ENCODE measurements at regions not wholly inside any gene's neighbourhood (a gene's known extent, or its start where the extent isn't known, plus 50 kb on each side); places are given as distances from the start of the nearest gene placed in this dataset.

DNA sequence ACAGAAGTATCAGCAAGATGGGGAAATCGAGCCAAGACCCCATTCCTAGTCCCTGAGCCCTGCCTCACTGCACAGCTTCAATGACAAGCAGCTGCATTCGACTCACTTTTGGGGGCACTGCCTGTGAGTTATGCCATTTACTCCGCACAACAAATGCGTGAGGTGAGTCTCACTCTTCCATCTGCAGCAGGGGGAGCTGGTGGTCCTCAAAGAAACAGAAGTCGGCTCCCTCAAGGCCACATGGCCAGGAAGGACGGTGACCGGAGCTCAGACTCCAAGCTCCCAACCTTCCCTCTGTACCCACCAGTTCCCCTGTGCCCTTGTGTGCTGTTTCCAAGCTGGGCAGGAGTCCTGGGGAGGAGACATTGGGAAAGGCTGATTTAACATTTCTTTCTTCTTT is 127.7 kb upstream of the IQSEC1 start:
- H3K4me1 ChIP-seq: no peaks in the 10 kb centered on the region
- peaks cover 2% of the 10 kb centered on the region; the same call in 1 of the 2 replicates for H3K27me3 ChIP-seq
- peak in 1 of 2 experiments; percentile 56 for DNase-seq
- no peaks in the 10 kb centered on the region for H3K36me3 ChIP-seq
- no peak overlapping the region for H3K27ac ChIP-seq
- no peaks in the 10 kb centered on the region for H3K9me3 ChIP-seq (replicated peaks)
- H3K4me3 ChIP-seq: no peak overlapping the region

DNA sequence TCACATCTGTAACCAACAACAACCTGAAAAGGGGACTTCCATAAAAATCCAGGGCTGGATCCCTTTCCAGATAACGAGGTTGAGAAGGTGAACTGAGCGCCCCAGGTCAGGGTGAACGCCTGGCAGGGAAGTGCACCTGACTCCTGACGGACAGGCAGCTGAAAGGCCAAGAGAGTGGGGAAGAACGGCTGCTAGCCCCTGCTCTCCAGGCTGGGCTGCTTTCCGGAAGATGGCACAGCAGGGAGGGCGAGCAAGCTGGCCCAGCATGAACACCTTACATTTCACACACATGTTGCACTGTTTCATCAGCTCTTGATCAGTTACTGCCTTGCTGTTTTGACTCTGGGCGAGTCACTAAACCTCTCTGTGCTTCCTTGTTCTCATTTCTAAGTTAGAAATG is 127.2 kb upstream of the IQSEC1 start:
- no peaks in the 10 kb centered on the region for H3K4me1 ChIP-seq
- H3K9me3 ChIP-seq (replicated peaks): no peaks in the 10 kb centered on the region
- no peak for DNase-seq
- H3K36me3 ChIP-seq: no peaks in the 10 kb centered on the region
- peaks cover 2% of the 10 kb centered on the region; the same call in 1 of the 2 replicates for H3K27me3 ChIP-seq
- no peak overlapping the region for H3K27ac ChIP-seq
- no peak overlapping the region for H3K4me3 ChIP-seq

DNA sequence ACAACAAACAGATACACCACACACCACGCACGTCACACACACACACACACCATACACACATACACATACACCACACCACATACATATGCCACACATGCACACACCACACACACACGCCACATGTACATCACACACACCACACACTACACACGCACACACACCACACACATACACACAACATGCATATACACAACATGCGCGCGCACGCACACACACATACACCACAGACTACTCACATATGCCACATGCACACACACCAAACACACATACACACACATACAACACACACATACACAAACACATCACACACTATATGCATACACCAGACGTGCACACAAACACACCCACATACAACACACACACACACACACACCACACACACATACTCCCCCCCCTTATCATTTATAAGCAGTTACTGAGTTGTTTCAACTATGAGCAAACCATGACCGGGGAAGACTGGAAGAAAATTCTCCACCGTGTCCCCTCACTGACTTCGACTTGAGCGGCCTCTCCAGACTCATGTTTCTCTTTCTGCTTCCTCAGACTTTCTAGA is 126.7 kb upstream of the IQSEC1 start:
- H3K9me3 ChIP-seq (replicated peaks): no peaks in the 10 kb centered on the region
- H3K36me3 ChIP-seq: no peaks in the 10 kb centered on the region
- no peak for DNase-seq
- no peak overlapping the region for H3K4me3 ChIP-seq
- H3K27ac ChIP-seq: no peak overlapping the region
- H3K4me1 ChIP-seq: no peaks in the 10 kb centered on the region
- peaks cover 2% of the 10 kb centered on the region; the same call in 1 of the 2 replicates for H3K27me3 ChIP-seq

DNA sequence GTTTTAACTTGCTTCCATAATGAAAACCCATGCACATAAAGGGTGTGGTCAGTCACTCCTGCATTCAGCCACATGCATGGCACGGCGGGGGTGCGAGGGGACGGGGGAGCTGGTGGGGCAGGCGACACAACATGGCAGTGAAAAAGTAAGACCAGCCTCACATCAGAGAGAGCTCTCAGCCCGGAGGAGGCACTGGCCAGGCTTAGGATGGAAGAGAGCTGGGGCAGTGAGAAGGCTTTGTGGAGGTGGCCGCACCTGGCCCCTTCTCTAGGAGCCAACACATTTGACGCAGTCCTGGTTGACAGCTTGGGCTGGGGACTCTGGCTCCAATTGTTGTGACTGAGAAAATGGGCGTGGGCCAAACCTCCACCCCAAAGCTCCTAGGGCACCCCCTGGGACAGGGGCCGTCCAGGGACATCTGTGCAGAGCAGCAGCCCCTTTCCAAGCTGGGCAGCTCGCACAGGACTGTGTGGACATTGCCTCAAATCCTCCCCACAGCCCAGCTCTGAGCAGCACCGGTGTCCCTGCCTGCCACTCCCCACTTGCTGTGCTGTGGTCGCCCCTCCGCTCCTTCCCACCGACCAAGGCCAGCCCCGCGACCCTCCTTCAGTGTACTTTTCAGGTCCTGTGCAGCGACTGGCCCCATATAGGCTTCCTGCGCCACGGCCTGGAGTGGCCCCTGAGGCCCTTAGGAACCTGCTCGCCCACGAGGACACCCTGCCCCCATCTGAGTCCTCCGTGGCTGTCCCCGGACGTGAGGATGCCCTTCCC is 126.0 kb upstream of the IQSEC1 start:
- DNase-seq: no peak
- Histone ChIP-seq H3K4me1 (0 out of 2 replicates have a peak, but pooled peaks cover under 1% of the 10 kb centered on the region), H3K27me3 (peaks cover 6% of the 10 kb centered on the region; the same call in 1 of the 2 replicates), H3K4me3 (no peak overlapping the region), H3K27ac (no peak overlapping the region), H3K36me3 (no peaks in the 10 kb centered on the region), H3K9me3 (replicated peaks) (no peaks in the 10 kb centered on the region)

DNA sequence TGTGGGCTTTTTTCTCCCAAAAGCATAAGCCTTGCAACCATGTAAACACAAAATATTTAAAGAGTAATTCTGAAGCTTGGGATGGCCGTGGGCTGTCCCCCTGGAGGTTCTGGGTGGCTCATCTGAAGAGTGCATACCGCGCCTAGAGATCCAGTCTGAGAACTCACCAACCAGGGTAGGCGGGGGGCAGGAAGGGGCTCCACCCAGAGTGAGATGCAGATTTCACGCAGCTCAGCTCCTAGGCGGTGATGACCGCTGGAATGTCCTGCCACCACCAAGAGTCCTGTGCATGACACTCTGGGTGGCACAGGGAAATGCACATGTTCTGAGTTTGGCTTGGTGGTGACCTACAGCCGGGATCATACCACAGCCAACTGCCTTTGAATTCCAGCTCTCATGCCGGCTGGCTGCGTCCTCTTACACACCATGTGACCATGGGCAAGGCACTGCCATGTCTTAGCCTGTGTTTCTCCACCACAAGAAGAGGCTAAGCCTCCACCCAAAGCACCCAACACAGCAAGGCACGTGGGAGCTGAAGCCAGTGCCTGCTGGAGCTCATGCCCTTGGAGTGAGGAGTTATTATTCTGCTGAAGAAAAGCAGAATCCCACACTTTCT is 125.1 kb upstream of the IQSEC1 start:
- no peak overlapping the region for H3K4me3 ChIP-seq
- H3K9me3 ChIP-seq (replicated peaks): no peaks in the 10 kb centered on the region
- peaks cover 12% of the 10 kb centered on the region; the same call in 1 of the 2 replicates for H3K27me3 ChIP-seq
- no peaks in the 10 kb centered on the region for H3K36me3 ChIP-seq
- H3K4me1 ChIP-seq: 0 out of 2 replicates have a peak, but pooled peaks cover 6% of the 10 kb centered on the region
- no peak for DNase-seq
- no peak overlapping the region for H3K27ac ChIP-seq

DNA sequence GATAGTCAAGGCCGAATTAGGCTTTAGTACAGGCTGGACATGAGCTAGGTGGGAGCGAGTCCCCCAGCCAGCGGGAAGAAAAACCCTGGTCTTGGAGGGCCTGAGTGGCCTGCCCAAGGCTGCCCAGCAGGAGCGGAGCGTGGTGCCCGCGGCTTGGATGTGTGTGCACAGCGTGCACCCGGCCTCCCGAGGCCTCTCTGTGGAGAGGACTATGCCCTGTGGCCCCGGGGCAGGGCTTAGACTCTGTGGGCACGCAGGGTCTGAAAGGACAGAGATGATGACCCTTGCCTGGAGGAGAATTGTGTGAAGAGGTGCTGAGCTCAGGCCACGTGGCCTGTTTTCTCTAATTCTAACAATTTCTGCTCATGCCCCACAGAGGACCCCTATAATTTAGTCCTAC is 124.6 kb upstream of the IQSEC1 start:
- Histone ChIP-seq H3K9me3 (replicated peaks) (no peaks in the 10 kb centered on the region), H3K4me1 (0 out of 2 replicates have a peak, but pooled peaks cover 10% of the 10 kb centered on the region), H3K27ac (no peak overlapping the region), H3K27me3 (peaks cover 17% of the 10 kb centered on the region; the same call in 1 of the 2 replicates), H3K36me3 (no peaks in the 10 kb centered on the region), H3K4me3 (no peak overlapping the region)
- no peak for DNase-seq

DNA sequence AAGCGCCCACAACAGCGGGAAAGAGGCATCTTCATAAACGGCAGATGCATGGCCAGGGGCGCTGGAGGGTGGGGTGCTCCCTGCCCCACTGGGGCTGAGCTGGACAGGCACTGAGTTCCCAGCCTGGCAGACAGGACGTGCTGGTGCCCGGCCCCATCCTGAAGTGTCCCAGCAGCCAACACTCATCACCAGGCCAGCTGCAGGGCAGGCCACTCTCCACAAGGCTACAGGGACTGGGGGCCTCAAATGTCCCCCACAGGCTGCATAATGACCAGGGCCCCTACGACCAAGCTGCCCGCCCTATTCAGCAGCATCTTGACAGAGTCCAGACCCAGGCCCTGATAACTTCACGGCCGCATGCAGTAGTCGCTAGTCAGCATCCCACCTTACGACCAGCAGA is 124.1 kb upstream of the IQSEC1 start:
- no peak overlapping the region for H3K4me3 ChIP-seq
- no peak overlapping the region for H3K27ac ChIP-seq
- 0 out of 2 replicates have a peak, but pooled peaks cover 10% of the 10 kb centered on the region for H3K4me1 ChIP-seq
- H3K27me3 ChIP-seq: peaks cover 21% of the 10 kb centered on the region; the same call in 1 of the 2 replicates
- no peaks in the 10 kb centered on the region for H3K9me3 ChIP-seq (replicated peaks)
- no peak for DNase-seq
- H3K36me3 ChIP-seq: no peaks in the 10 kb centered on the region

DNA sequence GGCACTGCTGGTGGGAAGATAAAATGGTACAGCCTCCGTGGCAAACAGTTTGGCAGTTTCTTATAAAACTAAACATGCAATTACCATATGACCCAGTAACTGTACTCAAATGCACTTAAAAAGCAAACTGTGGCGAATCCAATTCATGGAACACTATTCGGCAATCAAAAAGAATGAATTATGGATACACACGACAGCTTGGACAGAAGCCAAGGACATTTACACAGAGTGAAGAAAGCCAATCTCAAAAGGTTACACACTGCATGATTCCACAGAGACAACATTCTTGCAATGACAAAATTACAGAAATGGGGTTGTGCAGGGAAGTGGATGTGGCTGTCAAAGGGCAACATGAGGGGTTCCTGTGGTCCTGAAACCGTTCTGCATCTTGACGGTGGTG is 122.1 kb upstream of the IQSEC1 start:
- H3K27ac ChIP-seq: no peak overlapping the region
- no peak overlapping the region for H3K4me3 ChIP-seq
- 0 out of 2 replicates have a peak, but pooled peaks cover 10% of the 10 kb centered on the region for H3K4me1 ChIP-seq
- H3K36me3 ChIP-seq: no peaks in the 10 kb centered on the region
- DNase-seq: no peak
- H3K27me3 ChIP-seq: peaks cover 21% of the 10 kb centered on the region; the same call in 1 of the 2 replicates
- no peaks in the 10 kb centered on the region for H3K9me3 ChIP-seq (replicated peaks)

DNA sequence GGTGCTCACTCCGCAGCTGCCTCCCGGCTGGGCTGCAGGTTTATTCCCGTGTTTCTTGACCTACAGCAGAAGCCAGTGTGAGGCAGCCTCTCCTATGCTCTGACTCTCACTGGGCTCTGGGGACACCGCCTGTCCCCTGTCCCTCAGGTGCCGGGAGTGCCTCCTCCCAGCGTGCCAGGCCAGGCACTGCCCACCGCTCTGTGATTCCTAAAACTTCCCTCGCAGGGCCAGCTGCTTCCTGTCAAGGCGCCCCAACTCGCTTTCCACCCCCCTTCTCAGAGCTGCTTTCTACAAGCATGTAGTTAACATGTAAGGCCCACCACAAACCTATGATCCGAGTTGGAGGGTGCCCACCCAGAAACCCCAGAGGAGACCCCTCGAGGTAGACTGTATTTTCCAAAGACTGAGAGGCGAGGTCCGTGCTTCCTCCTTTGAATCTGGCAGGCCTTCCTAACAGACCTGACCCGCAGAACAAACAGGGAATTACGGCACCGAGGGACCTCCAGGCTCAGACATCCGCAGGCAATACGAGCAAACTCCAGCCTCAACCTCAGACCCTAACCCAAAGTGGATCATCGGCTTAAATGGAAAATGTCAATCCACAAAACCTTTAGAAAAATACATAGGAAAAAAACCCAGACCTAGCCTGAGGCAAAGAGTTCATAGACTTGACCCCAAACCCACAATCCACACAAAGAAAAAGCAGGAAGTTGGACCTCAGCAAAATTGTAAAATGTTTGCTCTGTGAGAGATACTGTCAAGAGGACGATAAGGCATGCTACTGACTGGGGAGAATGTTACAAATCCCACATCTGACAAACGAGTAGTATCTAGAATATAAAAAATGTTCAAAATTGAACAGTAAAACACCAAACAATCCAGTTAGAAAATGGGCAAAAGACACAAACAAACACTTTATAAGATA is 121.3 kb upstream of the IQSEC1 start:
- peaks cover 21% of the 10 kb centered on the region; the same call in 1 of the 2 replicates for H3K27me3 ChIP-seq
- H3K4me1 ChIP-seq: 0 out of 2 replicates have a peak, but pooled peaks cover 10% of the 10 kb centered on the region
- no peak for DNase-seq
- H3K9me3 ChIP-seq (replicated peaks): no peaks in the 10 kb centered on the region
- H3K36me3 ChIP-seq: no peaks in the 10 kb centered on the region
- H3K4me3 ChIP-seq: no peak overlapping the region
- H3K27ac ChIP-seq: no peak overlapping the region

DNA sequence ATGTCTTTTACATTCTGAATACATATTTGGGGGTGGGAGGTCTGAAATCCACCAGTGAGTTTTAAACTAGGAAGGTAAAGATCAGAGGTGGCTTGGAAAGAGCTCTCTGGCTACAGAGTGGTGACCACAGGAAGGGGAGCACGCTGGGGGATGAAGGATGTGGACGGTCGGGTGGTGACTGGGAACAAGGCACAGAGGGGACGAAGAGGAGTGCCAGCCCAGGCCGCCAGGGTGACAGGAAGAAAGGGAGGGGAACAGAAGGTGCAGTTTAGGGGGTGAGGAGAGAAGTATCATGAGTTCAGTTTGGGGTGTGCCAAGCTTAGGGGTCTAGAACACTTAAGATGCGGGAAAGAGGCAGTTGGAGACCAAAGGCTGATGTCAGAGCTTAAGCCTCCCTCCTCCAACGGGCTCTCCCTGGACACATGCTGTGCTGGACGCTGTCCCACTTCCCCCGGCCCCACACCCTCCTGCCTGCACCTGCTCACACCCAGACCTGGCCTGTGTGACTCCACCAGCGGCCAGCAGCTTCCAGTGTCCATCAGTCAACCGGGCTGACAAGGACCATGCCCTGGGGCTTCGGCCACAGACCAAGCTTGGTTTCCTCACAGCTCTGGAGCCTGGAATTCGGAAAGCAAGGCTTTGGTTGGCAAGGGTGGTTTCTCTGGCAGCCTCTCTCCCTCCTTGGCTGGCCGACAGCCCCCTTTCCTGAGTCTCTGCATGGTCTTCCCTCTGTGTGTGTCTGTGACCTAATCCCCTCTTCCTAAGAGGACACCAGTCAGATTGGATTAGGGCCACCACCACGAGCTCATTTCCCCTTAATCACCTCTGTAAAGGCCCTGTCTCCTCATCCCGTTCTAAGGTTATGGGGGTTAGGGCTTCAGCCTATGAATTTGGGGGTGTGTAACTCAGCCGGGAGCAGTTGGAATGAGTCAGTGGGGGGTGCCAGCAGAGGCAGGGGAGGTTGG is 120.4 kb upstream of the IQSEC1 start:
- Histone ChIP-seq H3K9me3 (replicated peaks) (no peaks in the 10 kb centered on the region), H3K4me1 (0 out of 2 replicates have a peak, but pooled peaks cover 10% of the 10 kb centered on the region), H3K4me3 (no peak overlapping the region), H3K27me3 (peaks cover 21% of the 10 kb centered on the region; the same call in 1 of the 2 replicates), H3K27ac (no peak overlapping the region), H3K36me3 (no peaks in the 10 kb centered on the region)
- DNase-seq: peak; percentile 36 to 37

DNA sequence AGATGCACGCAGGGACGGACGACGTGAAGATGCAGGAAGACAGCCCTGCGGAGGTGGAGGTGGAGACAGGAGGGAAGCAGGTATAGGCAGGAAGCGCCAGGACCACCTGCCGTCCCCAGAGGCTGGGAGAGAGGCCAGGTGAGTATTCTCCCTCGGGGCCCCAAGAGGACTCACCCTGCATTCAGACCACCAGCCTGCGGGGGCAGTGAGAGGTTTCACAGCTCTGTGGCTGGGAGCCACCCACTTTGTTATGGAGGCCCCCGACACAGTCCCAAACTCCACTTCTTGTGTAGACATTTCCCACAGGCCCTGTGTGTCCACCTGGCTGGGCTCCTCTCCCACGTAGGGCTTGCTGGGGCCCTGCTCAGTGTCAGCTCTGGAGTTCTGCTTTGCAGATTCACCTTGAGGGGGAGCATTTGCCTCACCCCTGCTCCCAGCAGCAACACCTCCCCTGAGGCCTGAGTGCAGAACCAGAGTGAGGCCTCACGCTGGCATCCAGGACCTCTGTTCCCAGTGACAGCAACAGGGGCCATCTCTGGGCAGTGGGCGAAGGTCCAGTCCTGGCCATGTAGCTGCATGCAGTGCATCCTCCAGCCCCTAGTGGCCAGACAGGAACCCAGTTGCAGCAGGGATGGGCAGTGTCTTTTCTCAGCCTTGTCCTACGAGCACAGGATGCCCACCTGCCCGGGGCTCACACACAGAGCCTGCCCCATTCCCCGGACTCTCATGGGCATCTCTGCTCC is 119.4 kb upstream of the IQSEC1 start:
- DNase-seq: peak in 1 of 2 experiments; percentile 22
- H3K4me1 ChIP-seq: 0 out of 2 replicates have a peak, but pooled peaks cover 10% of the 10 kb centered on the region
- H3K27me3 ChIP-seq: peaks cover 21% of the 10 kb centered on the region; the same call in 1 of the 2 replicates
- H3K27ac ChIP-seq: no peak overlapping the region
- H3K9me3 ChIP-seq (replicated peaks): no peaks in the 10 kb centered on the region
- no peak overlapping the region for H3K4me3 ChIP-seq
- H3K36me3 ChIP-seq: no peaks in the 10 kb centered on the region

DNA sequence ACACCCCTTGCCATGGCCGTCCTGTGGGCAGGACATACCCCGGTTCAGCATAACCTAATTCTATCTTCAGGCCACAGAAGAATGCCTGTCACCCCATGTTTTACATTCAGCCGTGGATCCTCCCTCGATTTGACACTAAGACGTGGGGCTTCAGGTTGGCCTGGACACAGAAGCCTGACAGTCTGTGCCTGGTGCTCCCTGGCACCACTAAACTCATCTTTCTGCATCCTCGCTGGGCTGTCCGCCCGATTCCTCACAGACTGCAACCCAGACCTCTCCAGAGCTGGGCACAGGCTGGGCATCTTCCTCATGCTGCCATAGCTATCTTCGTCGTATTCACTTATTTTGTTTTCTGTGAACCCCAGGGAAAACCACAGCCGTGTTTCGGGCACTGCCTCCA is 117.8 kb upstream of the IQSEC1 start:
- no peak overlapping the region for H3K27ac ChIP-seq
- no peaks in the 10 kb centered on the region for H3K9me3 ChIP-seq (replicated peaks)
- no peaks in the 10 kb centered on the region for H3K36me3 ChIP-seq
- peaks cover 18% of the 10 kb centered on the region; the same call in 1 of the 2 replicates for H3K27me3 ChIP-seq
- no peak for DNase-seq
- 0 out of 2 replicates have a peak, but pooled peaks cover 10% of the 10 kb centered on the region for H3K4me1 ChIP-seq
- no peak overlapping the region for H3K4me3 ChIP-seq

DNA sequence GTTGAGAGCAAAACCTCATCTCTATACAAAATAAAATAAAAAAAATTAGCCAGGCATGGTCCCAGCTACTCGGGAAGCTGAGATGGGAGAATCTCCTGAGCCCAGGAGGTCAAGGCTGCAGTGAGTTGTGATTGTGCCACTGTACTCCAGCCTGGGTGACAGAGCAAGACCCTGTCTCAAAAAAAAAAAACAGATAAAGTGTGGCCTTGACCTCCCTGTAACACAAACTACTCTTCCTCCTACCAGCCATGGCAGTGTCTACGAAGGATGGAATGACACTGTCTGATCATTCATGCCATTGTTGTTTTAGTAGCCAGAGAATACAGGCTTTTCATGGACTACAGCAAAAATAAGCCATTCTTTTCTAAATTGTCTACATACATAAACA is 117.1 kb upstream of the IQSEC1 start:
- H3K36me3 ChIP-seq: no peaks in the 10 kb centered on the region
- H3K9me3 ChIP-seq (replicated peaks): no peaks in the 10 kb centered on the region
- peaks cover 18% of the 10 kb centered on the region; the same call in 1 of the 2 replicates for H3K27me3 ChIP-seq

More for the DNA sequence above, 117.1 kb upstream of the IQSEC1 start:
- 0 out of 2 replicates have a peak, but pooled peaks cover 10% of the 10 kb centered on the region for H3K4me1 ChIP-seq
- H3K27ac ChIP-seq: no peak overlapping the region
- no peak overlapping the region for H3K4me3 ChIP-seq
- no peak for DNase-seq
